ENCODE measurements at regions not wholly inside any gene's neighbourhood (a gene's known extent, or its start where the extent isn't known, plus 50 kb on each side); places are given as distances from the start of the nearest gene placed in this dataset.

- TF ChIP-seq CTCF (IDR thresholded peaks at IDR 0.05) (no peak), POLR2A (IDR thresholded peaks at IDR 0.05) (no peak), EP300 (IDR thresholded peaks at IDR 0.05) (no peak), POLR2AphosphoS5 (IDR thresholded peaks at IDR 0.05) (no peak)
These were observed 344.0 kb downstream of the DSC3 start for GRCh38 chr18:30698571-30698970.
